ENCODE measurements at regions not wholly inside any gene's neighbourhood (a gene's known extent, or its start where the extent isn't known, plus 50 kb on each side); places are given as distances from the start of the nearest gene placed in this dataset.

- DNase-seq, result no peak
- ATAC-seq, result no peak
Observed at GRCh38 chr13:21318891-21319532, 140.1 kb downstream of the ZDHHC20 start.

GRCh38 chr13:21319869-21320641, 139.0 kb downstream of the ZDHHC20 start:
- no peak for ATAC-seq

GRCh38 chr13:21320642-21321034, 138.5 kb downstream of the ZDHHC20 start:
- DNase-seq (no peak), ATAC-seq (no peak)

More at GRCh38 chr13:21319869-21320641, 139.0 kb downstream of the ZDHHC20 start:
- no peak for DNase-seq

DNA sequence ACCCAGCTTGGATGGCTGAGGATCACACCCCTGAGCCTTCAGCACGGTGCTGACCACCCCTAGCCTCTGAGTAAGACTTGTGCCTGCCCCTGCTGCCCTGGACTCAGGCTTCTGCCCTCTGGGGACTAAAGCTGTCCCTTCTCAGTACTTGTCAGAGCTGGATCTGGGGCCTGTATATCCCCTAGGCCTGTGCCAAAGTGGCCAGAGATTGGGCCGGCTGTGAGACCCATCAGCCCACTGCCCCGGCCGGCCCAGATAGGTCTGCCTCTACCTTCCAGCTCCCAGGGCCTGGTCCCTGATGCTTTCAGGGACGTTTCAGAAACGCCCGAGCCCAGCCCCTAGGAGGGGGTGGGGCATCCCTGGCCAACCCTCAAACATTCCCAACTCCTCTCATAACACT, 137.8 kb downstream of the ZDHHC20 start:
- no peak for ATAC-seq
- DNase-seq, result no peak

DNA sequence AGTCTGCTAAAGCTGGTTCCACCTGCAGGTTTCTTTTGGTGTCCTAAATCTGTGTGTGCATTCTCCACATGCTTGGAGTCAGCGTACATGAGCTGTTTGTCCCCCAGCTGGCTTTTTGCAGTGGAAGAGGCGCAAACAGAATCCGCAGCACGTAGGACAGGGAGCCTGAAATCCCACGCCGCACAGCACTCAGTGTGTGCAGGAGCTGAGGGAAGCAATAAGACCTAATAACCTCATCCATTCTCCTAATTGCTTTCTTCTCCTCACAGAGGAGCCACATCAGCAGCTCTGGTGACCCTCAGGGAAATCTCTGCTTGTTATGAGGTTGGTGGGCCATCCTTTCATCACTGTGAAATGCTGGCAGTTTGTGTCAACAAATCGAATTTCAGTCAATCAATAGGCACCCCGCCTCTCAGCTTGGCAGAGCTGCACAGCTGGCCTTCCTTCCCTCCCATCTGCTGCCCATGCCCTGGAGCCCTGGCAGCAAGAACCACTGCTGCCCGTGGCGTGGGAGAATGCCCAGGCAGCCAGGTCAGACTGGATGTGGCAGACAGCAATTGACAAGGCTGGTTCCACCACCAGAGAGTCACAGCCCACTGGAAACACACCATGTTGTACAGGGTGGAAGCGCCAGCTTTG, 136.7 kb downstream of the ZDHHC20 start:
- ATAC-seq (no peak), DNase-seq (no peak)
